Stimulated activated CD4-positive, alpha-beta T cell treated with anti-CD3 and anti-CD28 coated beads, Interleukin-12 subunit alpha, Interleukin-12 subunit beta, amount 100 ng/mL, for 4 hours (primary cell): ENCODE measurements at regions not wholly inside any gene's neighbourhood (a gene's known extent, or its start where the extent isn't known, plus 50 kb on each side); places are given as distances from the start of the nearest gene placed in this dataset.

Experiments
- DNase-seq: peaks from one replicate; pipeline ENCODE4 v3.0.0-alpha.2; 2020

- no peak for DNase-seq
Measured at GRCh38 chr3:95418251-95418650, 1355.4 kb downstream of the NSUN3 start.

DNA sequence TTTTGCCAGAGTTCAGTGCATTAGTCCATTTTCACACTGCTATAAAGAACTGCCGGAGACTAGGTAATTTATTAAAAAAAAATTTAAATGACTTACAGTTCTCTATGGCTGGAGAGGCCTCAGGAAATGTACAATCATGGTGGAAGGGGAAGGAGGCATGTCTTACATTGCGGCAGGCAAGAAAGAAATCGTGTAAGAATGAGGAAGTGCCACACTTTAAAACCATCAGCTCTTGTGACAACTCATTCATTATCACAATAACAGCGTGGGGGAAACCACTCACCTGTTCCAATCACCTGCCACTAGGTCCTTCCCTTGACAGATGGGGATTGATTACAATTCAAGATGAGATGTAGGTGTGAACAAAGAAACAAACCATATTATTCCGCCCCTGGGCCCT, 1361.4 kb downstream of the NSUN3 start:
- no peak for DNase-seq

GRCh38 chr3:95434491-95434890, 1371.6 kb downstream of the NSUN3 start:
- no peak for DNase-seq

- no peak for DNase-seq
Measured at GRCh38 chr3:95437409-95437808, 1374.5 kb downstream of the NSUN3 start.

DNA sequence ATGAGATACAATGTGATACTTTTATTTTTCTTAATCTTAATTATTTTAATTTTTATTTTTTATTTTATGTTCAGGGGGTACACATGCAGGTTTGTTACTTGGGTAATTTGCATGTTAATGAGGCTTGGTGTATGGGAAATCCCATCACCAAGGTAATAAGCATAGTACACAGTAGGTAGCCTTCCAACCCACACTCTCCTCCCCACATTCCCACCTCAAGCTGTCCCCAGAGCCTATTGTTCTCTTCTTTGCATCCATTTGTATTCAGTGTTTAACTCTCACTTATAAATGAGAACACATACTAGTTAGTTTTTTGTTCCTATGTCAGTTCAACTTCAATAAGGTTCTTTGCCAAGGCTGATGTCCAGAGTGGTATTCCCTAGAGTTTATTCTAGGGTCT, 1375.4 kb downstream of the NSUN3 start:
- DNase-seq = no peak

DNA sequence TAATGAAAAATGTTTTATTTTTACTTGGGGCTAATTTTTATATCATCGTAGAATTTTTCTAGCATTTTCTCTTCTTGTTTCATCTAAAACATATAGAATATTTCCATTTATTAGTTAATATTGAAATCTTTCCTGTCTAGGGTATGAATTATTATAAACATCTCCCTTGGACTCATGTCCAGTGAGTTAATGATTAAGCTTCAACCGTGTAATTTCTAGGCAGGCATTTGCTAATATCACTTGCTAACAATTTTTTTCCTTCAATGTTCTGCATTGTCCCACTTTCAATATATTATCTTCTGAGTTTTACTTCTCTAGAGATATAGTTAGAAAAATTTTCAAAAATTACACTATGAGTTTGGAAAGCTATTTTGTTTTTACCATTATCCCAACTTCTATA, 1371.6 kb upstream of the EPHA6 start:
- DNase-seq = no peak

GRCh38 chr3:95449841-95450240, 1364.6 kb upstream of the EPHA6 start:
- DNase-seq = no peak

- no peak for DNase-seq
Measured at GRCh38 chr3:95453242-95453641, 1361.2 kb upstream of the EPHA6 start.

DNA sequence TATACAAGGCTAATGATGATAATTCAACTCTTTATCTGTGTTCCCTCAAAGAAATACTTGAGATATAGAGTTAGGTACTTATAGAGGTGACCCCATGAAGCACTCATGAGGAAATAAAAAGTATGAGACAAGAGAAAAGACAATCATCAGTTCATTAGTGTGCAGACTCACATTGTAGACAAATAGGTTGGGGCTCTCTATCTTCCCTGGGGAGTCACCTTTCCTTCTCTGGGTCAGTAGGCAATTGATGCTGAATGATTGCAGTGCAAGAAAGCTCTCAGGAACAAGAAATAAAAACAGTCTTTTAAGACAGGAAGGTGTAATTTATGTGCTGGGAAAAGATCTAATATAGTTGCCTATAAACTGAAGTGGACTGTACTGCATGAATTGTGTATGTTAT, 1357.6 kb upstream of the EPHA6 start:
- DNase-seq = no peak

GRCh38 chr3:95459706-95460105, 1354.7 kb upstream of the EPHA6 start:
- no peak for DNase-seq

GRCh38 chr3:95460274-95460673, 1354.1 kb upstream of the EPHA6 start:
- DNase-seq = no peak

GRCh38 chr3:95462161-95462560, 1352.2 kb upstream of the EPHA6 start:
- DNase-seq = no peak

DNA sequence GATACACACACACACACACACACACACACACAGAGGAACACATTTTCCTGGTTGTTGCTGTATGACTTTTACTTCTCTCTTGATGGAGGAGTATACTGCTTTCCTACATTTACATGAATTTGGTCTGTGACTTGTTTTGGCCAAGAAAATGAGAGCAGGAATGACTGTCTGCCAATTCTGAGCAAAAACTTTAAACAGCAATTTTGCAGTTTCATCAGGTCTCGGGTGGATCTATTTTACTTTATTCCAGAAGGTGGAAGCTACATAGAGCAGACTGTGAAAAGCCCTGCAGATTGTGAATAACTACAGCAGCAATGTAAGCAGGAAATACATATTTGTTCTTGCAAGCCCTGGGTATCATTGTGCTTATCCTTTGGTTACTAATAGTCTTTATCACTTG, 1350.0 kb upstream of the EPHA6 start:
- DNase-seq = no peak

DNA sequence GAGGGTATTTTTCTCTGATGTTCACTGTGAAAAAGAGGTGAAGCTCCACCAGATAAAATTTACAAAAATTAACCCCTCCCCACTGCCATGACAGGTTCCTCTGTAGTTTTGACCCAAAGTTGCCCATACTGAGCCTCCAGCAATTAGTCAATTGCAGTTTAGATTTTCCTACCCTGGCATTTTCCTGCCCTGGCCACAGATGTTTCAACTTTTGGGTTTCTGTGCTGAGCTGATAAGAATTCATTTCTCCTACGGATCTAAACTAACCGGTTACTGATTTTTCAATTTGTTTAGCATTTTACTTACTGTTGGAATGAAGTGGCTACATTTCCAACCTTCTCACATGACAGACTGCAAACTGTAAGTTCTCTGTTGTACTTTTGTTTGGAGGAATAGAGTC, 1346.1 kb upstream of the EPHA6 start:
- DNase-seq = no peak

- no peak for DNase-seq
Measured at GRCh38 chr3:95474338-95474737, 1340.1 kb upstream of the EPHA6 start.

GRCh38 chr3:95476534-95476933, 1337.9 kb upstream of the EPHA6 start:
- DNase-seq = no peak

- DNase-seq = no peak
Measured at GRCh38 chr3:95506174-95506573, 1308.2 kb upstream of the EPHA6 start.

GRCh38 chr3:95508124-95508523, 1306.3 kb upstream of the EPHA6 start:
- no peak for DNase-seq

DNA sequence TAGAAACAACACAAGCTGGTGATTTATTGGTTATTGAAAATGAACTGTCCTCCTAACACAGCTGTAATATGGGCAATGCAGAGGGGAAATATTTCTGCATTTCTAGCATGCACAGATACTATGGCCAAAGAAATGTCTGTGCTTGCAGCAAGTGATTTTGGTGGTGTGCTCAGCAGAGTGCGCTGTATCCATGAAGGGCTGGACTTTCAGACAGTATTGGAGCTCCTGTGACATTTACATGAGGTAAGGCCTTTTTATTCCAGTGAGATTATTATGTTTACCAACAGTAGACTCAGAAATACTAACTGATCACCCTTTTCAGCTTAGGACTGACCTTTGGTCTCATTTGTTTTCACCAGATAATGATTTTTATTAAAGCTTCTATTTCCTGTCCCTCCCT, 1302.6 kb upstream of the EPHA6 start:
- DNase-seq = no peak

GRCh38 chr3:95514260-95514659, 1300.1 kb upstream of the EPHA6 start:
- no peak for DNase-seq

- no peak for DNase-seq
Measured at GRCh38 chr3:95521396-95521795, 1293.0 kb upstream of the EPHA6 start.

DNA sequence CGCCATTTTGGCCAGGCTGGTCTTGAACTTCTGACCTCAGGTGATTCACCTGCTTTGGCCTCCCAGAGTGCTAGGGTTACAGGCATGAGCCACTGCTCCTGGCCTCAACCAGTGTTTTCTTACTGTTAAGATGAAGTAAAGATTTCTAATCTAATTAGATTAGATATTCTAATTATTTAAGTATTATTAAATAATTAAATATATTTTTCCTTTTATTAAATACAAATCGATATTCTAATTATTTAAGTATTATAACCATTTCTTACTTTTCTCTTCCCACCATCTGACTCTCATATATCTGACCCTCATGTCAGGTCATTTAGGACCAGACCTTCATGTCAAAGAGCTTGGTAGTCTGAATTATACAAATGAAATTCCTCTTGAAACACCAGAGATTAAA, 1291.9 kb upstream of the EPHA6 start:
- no peak for DNase-seq

DNA sequence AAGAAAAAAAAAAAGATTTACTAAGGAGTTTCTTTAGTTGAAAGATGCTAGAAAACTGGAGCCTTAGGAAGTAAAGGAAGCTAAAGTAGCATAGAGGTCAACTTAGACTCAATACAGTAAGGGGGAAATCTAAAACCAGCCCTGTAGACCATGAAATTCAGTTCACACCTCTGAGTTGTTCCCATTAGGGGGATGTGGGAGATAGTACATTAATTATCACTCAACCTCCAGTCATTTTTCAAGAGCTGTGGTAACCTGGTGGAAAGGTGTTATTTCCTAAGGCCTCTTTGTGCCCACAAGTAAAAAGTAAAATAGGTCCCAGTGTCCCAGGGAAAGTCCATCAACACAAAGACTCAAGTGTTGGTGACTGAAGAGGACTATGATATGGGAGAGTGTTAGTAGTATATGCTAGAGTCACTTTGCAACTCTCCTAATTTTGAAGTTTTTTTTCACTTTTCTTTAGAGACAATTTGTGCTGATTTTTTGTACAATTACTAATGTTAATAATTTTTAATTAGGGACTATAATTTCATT, 1274.4 kb upstream of the EPHA6 start:
- no peak for DNase-seq

GRCh38 chr3:95565502-95565901, 1248.9 kb upstream of the EPHA6 start:
- no peak for DNase-seq

DNA sequence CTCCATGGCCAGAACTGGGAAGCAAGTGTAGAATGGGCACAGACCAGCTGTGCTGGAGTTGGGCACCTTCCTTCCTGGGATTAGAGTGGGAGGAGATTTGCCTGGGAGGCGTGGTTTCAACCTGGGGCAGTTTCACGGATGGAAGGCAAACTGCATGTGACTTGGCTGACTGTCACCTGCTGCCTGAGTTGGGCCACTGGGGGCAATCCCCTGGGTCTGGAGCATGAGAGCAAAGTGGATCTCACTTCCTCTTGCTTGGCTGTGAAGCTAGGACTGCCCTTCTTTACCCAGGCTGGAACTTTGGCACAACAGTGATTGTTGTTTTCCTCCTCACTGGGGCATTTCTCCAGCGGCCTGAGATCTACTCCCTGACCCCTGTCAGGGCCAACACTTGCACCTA, 1247.0 kb upstream of the EPHA6 start:
- DNase-seq = no peak

DNA sequence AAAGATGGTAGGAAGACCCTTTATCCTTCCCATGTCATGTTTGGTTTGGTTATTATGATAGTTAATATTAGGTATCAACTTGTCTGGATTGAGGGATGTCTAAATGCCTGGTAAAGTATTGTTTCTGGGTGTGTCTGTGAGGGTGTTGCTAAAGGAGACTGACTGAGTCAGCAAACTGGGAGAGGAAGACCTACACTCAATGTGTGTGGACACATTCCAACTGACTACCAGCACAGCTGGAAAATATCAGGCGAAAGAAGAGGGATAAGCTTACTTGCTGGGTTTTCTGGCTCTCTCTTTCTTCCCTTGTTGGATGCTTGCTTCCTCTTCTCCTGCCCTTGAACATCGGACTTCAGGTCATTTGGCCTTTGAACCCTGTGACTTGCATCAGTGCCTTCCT, 1227.6 kb upstream of the EPHA6 start:
- no peak for DNase-seq
